PC-9 (cell line): ENCODE measurements at regions not wholly inside any gene's neighbourhood (a gene's known extent, or its start where the extent isn't known, plus 50 kb on each side); places are given as distances from the start of the nearest gene placed in this dataset.

ENCODE experiments used
- BruUV-seq: library from RNA; stranded (reverse); fragments of 400-500 nt; replicated peaks from 2 replicates; lab custom pipeline; 2021; lab: Mats Ljungman, UMichigan
- CTCF ChIA-PET: fragments of 300-600 bp; sonication (Branson Sonifier 250); formaldehyde crosslinking; loops from one replicate; lab custom pipeline; 2022; ENCODE audit warnings: antibody characterized with exemption; lab: Charles Lee
- POLR2A ChIA-PET: fragments of 300-600 bp; sonication (Branson Sonifier 250); formaldehyde crosslinking; loops from one replicate; lab custom pipeline; 2022; ENCODE audit warnings: antibody characterized with exemption; ENCODE audit not compliant: unreplicated experiment; lab: Charles Lee
- DNase-seq, 2 experiments: peaks; one replicate each; pipeline versions ENCODE4 v3.0.0 to v3.0.0-alpha.2; 2015 to 2022; ENCODE audit warnings: mixed read lengths in 1 of 2
- H2AFZ ChIP-seq: fragments of 200-600 bp; sonication (generic); 2 replicates; pipeline ENCODE4 v1.8.1; 2017; ENCODE audit warnings: antibody characterized with exemption
- H3F3A ChIP-seq: fragments of 200-600 bp; sonication (generic); 2 replicates; pipeline ENCODE4 v1.8.1; 2017; ENCODE audit warnings: antibody characterized with exemption, mild to moderate bottlenecking, low read depth; ENCODE audit not compliant: insufficient read depth
- H3K27ac ChIP-seq: fragments of 200-600 bp; sonication (generic); 2 replicates; pipeline ENCODE4 v1.6.1; 2016; ENCODE audit warnings: mixed run types
- H3K27me3 ChIP-seq: fragments of 200-600 bp; sonication (generic); 2 replicates; pipeline ENCODE4 v1.6.1; 2016; ENCODE audit warnings: low read depth, mixed run types; ENCODE audit not compliant: insufficient read depth
- H3K36me3 ChIP-seq: fragments of 200-600 bp; sonication (generic); 2 replicates; pipeline ENCODE4 v1.6.1; 2016; ENCODE audit warnings: low read depth, mixed run types
- H3K4me1 ChIP-seq: fragments of 200-600 bp; sonication (generic); replicated peaks from 2 replicates; pipeline ENCODE4 v1.6.1; 2016; ENCODE audit warnings: mixed run types; ENCODE audit not compliant: insufficient read depth
- H3K4me2 ChIP-seq: fragments of 200-600 bp; sonication (generic); 2 replicates; pipeline ENCODE4 v1.6.1; 2017; ENCODE audit warnings: mixed run types
- H3K4me3 ChIP-seq: fragments of 200-600 bp; sonication (generic); 2 replicates; pipeline ENCODE4 v1.6.1; 2016; ENCODE audit warnings: mixed run types
- H3K79me2 ChIP-seq: fragments of 200-600 bp; sonication (generic); 2 replicates; pipeline ENCODE4 v1.6.1; 2017; ENCODE audit warnings: low read depth, mixed run types
- H3K9me2 ChIP-seq: fragments of 200-600 bp; sonication (generic); 2 replicates; pipeline ENCODE4 v1.8.1; 2017; ENCODE audit warnings: mild to moderate bottlenecking; ENCODE audit not compliant: insufficient read depth
- H3K9me3 ChIP-seq: fragments of 200-600 bp; sonication (generic); 2 replicates; pipeline ENCODE4 v1.8.1; 2016; ENCODE audit warnings: low read depth; ENCODE audit not compliant: insufficient read depth
- H4K20me1 ChIP-seq: fragments of 200-600 bp; sonication (generic); 2 replicates; pipeline ENCODE4 v1.8.1; 2017; ENCODE audit not compliant: insufficient read depth
- CTCF ChIP-seq: fragments of 200-600 bp; sonication (generic); conservative IDR thresholded peaks from 2 replicates; pipeline ENCODE4 v1.6.1; 2017; ENCODE audit warnings: mixed run types, antibody characterized with exemption, mild to moderate bottlenecking, moderate library complexity
- EZH2 ChIP-seq: fragments of 200-600 bp; sonication (generic); IDR thresholded peaks from 2 replicates; pipeline ENCODE4 v1.8.0; 2017; ENCODE audit warnings: antibody characterized with exemption, low read depth
- intact Hi-C: fragments of 100-400 bp; cut with micrococcal nuclease; formaldehyde crosslinking; loops from one replicate; pipeline ENCODE4 v1.10.0; 2022; ENCODE audit not compliant: unreplicated experiment

DNA sequence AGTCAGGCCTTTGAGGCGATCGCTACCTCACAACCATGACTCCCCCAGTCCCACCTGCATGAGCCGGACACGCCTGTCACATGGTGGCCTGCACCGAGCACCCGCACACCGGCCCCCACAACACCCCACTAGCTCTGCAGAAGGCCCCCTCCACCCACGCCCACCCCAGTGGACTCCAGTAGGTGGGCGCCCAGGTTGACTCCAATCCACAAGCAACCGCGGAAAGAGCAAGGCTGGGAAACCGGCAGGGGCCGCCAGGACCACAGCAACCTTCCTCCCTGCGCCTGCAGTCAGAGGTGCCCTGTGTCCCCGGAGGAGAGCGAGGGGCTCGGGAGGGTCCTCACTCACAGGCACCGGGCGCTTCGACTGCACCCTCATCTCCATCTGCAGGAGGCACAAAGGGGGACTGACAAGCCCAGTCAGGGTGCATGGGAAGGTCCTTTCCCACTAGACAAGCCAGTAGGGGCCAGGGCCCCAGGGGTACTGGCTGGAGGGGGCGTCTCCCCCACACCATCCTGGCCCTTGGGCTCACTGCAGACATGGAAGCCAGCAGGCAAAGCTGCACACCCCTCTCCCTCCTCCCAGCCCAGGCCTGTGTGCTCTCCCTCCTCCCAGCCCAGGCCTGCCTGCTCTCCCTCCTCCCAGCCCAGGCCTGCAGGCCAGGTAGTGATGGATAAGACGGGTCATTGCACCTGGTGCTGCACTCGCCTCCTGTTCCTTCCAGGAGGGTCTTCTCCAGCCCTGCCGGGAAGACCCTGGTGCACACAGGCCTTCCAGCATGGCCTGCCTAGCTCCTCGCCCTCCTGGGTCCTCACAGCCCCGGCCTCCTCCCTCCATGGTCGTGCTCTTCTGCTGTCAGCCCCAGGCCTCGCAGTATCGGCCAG is 137.2 kb downstream of the DLL1 start:
- Histone ChIP-seq H3K4me1 (no peaks in the 10 kb centered on the region), H3F3A (no peaks in the 10 kb centered on the region), H4K20me1 (no peaks in the 10 kb centered on the region), H2AFZ (no peak overlapping the region), H3K4me3 (no peak overlapping the region), H3K27me3 (peaks cover 64% of the 10 kb centered on the region), H3K36me3 (no peaks in the 10 kb centered on the region), H3K79me2 (no peaks in the 10 kb centered on the region), H3K9me3 (no peaks in the 10 kb centered on the region), H3K9me2 (no peaks in the 10 kb centered on the region), H3K27ac (no peak overlapping the region), H3K4me2 (no peak overlapping the region)
- intact Hi-C loops = no loop called here
- no TSS peak for BruUV-seq
- ChIA-PET POLR2A (interaction anchor here (0.6 kb wide), 1 partner anchor 112 kb away, joined by 4 read pairs; no protein-coding TSS in a partner anchor), CTCF (no interaction called here)
- DNase-seq = no peak
- TF ChIP-seq CTCF = no peak
- TF ChIP-seq EZH2 = no peak

DNA sequence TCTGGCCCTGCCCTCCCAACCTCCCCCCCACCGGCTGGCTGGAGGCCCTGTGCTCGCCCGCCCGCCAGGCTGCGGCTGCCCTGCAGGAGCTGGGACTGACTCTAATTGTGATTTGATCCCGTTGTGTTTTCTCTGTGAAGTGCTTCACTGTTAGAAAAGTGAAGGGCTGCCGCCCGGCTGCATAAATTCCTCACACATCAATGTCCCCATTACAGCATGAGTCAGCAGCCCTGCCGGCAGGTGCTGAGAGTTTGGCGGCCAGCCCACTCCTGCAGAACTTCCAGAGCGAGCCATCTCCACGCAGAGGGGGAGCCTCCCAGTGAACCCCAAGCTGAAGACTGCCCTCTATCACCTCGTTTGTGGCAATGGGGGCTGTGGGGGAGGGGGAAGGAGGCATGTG is 137.9 kb downstream of the DLL1 start:
- intact Hi-C loops = no loop called here

More for the DNA sequence above, 137.9 kb downstream of the DLL1 start:
- no peak overlapping the region for H3K27ac ChIP-seq
- H3K27me3 ChIP-seq = peaks cover 64% of the 10 kb centered on the region
- ChIA-PET POLR2A (interaction anchor here (0.6 kb wide), 1 partner anchor 113 kb away, joined by 4 read pairs; no protein-coding TSS in a partner anchor), CTCF (no interaction called here)
- no peak overlapping the region for H3K4me2 ChIP-seq
- H3K79me2 ChIP-seq = no peaks in the 10 kb centered on the region
- H3F3A ChIP-seq = no peaks in the 10 kb centered on the region
- H3K4me1 ChIP-seq = no peaks in the 10 kb centered on the region
- H4K20me1 ChIP-seq = no peaks in the 10 kb centered on the region
- no peak overlapping the region for H2AFZ ChIP-seq
- no TSS peak for BruUV-seq
- TF ChIP-seq CTCF = no peak
- TF ChIP-seq EZH2 = no peak
- H3K9me3 ChIP-seq = no peaks in the 10 kb centered on the region
- H3K4me3 ChIP-seq = no peak overlapping the region
- DNase-seq = peak; percentile 40 to 59
- no peaks in the 10 kb centered on the region for H3K36me3 ChIP-seq
- H3K9me2 ChIP-seq = no peaks in the 10 kb centered on the region
